NCI-H748 (cell line): ENCODE measurements at regions not wholly inside any gene's neighbourhood (a gene's known extent, or its start where the extent isn't known, plus 50 kb on each side); places are given as distances from the start of the nearest gene placed in this dataset.
"Not testable (repeated sequence)": the region's sequence is repeated elsewhere in the genome, so short reads cannot be mapped to it uniquely, and the experiment has no call there.

Experiments
- DNase-seq: peaks from one replicate; lab custom pipeline; 2025; ENCODE audit not compliant: unreplicated experiment; lab: John Stamatoyannopoulos, UW

- no peak for DNase-seq
Observed at GRCh38 chr16:61195006-61195405, 841.2 kb downstream of the CDH8 start.

GRCh38 chr16:61194573-61194972 lies 841.7 kb downstream of the CDH8 start:
- DNase-seq = no peak

- no peak for DNase-seq
Observed at GRCh38 chr16:61182391-61182790, 853.8 kb downstream of the CDH8 start.

DNA sequence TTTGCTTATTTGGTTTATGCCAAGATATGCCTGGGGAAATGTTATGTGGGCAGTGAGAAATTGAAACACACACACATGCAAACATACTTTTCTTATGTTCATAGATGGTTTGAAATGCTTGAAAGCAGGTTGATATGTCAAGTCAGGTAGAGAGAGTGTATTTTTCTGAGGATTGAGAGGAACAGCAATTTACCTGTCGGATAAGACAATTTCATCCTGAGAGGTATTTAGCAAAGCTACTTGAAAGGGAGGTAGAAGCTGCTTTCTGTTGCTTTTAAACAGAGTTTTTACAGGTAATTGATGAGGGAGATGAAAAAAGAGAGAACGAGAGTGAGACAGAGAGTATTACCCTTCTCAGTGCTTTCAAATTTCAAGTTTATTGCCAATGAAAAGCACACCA lies 854.3 kb downstream of the CDH8 start:
- DNase-seq = no peak

- no peak for DNase-seq
Observed at GRCh38 chr16:61179561-61179960, 856.7 kb downstream of the CDH8 start.

- DNase-seq = no peak
Observed at GRCh38 chr16:61165797-61166196, 870.4 kb downstream of the CDH8 start.

GRCh38 chr16:61150351-61150750 lies 885.9 kb downstream of the CDH8 start:
- DNase-seq = no peak

GRCh38 chr16:61149709-61150108 lies 886.5 kb downstream of the CDH8 start:
- DNase-seq = no peak

DNA sequence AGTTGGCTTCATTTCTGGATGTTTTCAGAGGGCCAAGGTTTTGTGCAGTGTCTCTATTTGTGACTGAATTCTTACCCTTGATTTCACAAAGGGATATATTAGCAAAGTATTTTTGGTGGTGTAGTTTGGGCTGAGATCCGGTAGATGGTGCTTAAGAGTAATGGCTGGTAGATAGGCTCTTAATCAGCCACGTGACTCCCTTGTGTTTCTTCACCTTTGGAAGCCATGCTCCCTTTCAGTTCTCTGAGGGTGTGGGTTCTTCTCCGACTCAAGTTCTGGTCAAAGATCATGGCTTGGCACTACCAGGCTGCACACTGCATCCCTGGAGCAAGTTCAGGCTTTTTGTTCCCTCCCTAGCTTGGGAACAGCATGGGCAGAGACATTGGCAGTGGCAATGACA lies 887.3 kb downstream of the CDH8 start:
- DNase-seq = no peak

DNA sequence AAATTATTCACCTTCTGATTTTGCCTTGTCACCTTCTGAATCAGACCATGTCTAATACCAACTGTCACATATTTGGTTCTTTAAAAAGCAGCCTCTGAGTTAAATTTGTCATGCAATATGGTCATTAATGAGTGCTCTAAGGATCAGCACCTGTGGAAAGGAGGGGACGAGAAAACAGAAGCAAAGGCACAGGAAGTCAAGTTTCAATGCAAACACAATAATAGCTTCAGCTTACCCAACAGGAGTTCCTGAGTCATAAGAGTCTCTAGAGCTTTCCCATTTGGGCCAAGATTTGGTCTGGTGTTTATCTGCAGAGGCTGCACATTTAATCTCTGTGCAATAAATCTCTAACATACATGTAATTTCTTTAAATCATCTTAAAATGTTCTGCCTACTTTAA lies 889.8 kb downstream of the CDH8 start:
- no peak for DNase-seq

- DNase-seq = no peak
Observed at GRCh38 chr16:61131447-61131846, 904.8 kb downstream of the CDH8 start.

DNA sequence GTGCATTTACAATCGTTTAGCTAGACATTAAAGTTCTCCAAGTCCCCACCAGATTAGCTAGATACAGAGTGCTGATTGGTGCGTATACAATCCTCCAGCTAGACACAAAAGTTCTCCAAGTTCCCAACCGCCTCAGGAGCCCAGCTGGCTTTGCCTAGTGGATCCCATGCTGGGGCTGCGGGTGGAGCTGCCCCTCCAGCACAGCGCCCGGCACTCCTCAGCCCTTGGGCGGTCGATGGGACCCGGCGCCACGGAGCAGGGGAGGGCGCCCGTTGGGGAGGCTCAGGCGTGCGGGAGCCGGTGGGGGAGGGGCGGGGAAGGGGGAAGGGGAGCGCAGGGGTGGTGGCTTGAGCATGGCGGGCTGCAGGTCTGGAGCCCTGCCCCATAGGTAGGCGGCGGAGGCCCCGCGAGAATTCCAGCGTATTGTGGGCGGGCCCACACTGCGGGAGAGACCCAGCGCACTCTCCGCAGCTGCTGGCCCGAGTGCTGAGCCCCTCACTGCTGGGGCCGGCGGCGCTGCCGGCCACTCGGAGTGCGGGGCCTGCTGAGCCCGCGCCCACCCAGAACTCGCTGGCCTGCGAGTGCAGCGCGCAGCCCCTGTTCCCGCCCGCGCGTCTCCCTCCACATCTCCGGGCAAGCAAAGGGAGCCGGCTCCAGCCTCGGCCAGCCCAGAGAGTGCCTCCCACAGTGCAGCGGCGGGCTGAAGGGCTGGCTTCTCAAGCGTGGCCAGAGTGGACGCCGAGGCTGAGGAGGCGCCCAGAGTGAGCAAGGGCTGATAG lies 907.5 kb downstream of the CDH8 start:
- DNase-seq = no peak

- no peak for DNase-seq
Observed at GRCh38 chr16:61105544-61105943, 930.7 kb downstream of the CDH8 start.

DNA sequence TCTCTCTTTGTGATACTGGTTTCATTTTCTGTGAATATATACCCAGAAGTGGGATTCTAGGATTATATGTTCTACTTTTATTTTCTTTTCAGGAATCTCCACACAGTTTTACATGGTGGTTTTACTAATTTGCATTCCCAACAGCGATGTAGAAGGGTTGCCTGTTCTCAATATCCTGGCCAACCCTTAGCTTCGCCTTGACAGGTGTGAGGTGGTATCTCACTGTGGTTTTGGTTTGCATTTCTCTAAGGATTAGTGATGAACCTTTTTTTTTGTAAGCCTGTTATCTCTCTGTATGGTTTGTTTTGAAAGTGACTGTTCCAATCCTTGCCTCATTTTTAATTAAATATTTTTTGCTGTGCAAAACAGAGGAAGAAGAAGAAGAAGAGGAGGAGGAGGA lies 937.7 kb downstream of the CDH8 start:
- no peak for DNase-seq

GRCh38 chr16:61091300-61091699 lies 944.9 kb downstream of the CDH8 start:
- DNase-seq = not testable (repeated sequence)

- DNase-seq = no peak
Observed at GRCh38 chr16:61083711-61084110, 952.5 kb downstream of the CDH8 start.

DNA sequence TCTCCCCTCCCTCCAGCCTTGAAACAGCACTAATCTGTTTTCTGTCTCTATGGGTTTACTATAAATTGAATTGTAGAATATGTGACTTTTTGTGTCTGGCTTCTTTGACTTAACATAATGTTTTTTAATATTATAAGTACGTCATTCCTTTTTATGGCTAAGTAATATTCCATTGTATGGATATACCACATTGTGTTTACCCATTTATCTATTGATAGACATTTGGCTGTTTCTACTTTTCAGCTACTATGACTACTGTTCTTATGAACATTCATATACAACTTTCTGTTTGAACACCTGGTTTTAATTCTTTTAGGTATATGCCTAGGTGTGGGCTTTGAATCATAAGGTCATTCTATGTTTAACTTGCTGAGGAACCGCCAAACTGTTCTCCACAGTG lies 961.9 kb downstream of the CDH8 start:
- no peak for DNase-seq

GRCh38 chr16:61057635-61058034 lies 978.6 kb downstream of the CDH8 start:
- DNase-seq = no peak

DNA sequence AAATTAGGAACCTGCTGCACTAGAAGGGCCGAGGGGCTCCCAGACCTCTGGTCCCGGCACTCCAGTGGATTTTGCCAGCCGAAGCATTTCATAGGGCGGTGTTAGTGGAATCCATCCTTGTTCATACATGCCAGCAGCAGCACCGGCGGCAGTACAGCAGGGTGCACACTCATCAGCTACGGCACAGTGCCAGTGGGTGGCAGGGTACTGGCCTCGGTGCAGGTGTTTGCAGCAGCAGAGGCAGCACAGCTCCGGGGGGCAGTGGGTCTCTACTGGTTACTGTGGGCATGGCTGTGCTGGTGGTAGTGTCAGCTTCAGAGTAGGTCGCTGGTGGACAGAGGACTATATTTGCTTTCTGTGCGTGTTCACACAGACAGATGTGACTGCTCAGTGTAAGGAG lies 985.7 kb downstream of the CDH8 start:
- DNase-seq = no peak

DNA sequence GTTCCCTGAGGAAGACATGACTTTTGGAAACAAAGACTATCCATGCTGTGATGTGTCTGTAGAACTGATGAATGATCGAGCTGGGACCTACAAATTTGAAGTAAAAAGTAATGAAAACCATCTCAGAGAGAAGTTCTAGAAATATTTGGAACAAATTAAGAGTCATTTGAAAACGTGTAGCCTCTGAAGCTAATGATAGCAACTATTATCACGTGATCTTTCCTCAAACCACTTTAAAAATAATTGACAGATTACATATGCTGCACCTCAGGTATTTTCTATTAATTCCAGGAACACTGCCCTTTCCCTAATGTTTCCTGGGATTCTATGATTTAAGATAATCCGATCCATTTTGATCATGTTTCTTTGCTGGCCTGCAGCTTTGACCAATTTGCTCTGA lies 990.3 kb downstream of the CDH8 start:
- DNase-seq = no peak

GRCh38 chr16:61042737-61043136 lies 993.5 kb downstream of the CDH8 start:
- DNase-seq = no peak

DNA sequence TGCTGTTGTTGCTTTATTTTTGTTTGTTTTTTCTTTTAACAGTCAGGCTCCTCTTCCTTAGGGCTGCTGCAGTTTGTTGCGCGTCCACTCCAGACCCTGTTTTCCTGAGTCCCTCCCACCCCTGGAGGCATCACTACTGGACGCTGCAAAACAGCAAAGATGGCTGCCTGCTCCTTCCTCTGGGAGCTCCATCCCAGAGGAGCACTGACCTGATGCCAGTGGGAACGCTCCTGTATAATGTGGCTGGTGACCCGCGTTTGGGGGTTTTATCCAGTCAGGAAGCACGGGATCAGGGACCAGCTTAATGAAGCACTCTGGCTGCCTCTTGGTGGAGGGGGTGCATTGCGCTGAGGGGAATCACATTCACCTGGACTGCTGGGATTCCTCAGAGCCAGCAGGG lies 1005.6 kb downstream of the CDH8 start:
- DNase-seq = no peak

DNA sequence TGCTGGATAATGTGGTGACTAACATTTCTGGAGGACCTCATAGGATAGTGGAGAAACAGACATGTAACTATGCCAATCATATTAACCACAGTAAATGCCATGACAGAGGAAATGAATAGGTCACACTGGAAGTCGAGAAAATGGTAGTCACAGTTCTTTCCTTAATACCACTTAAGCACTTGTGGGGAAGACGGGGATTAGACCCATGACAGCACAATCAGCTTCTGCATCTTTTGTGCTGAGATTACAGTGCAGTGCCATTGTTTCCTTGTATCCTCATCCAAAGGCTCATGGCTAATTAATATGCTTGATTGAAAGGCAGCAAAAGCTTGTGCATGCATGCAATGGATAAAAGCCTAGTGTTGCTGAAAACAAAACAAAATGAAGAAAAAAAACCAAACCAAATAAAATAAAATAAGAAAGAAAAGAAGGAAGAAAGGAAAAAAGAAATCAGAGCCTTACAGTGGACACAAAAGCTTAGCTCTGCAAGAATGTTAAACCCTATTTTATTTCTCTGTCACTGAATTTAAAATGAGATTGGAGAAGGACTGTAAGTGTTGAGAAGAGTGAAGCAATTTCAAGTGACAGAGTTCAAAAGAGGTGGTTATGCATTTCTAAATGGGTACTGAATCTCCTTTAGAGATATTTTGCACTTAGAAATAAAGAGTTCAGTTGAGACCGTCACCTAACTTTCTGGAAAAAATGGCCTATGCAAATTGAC lies 1011.9 kb downstream of the CDH8 start:
- no peak for DNase-seq
